SK-N-SH treated with all-trans-retinoic acid at 6 μM for 48 hours (cell line): ENCODE measurements at regions not wholly inside any gene's neighbourhood (a gene's known extent, or its start where the extent isn't known, plus 50 kb on each side); places are given as distances from the start of the nearest gene placed in this dataset.

Source experiments
- BACH2 ChIP-seq: fragments of 250-450 bp; sonication (Bioruptor Pico); IDR thresholded peaks from 2 replicates; pipeline ENCODE4 v1.9.0; 2021; ENCODE audit warnings: mild to moderate bottlenecking, borderline replicate concordance
- CREB5 ChIP-seq: fragments of 250-450 bp; sonication (Bioruptor Pico); IDR thresholded peaks from 2 replicates; pipeline ENCODE4 v1.5.1; 2020; ENCODE audit warnings: low read depth, mild to moderate bottlenecking, moderate library complexity
- ESRRG ChIP-seq: fragments of 250-450 bp; sonication (Bioruptor Pico); IDR thresholded peaks from 2 replicates; pipeline ENCODE4 v1.6.1; 2021; ENCODE audit warnings: mild to moderate bottlenecking
- PATZ1 ChIP-seq: fragments of 250-450 bp; sonication (Bioruptor Pico); IDR thresholded peaks from 2 replicates; pipeline ENCODE4 v1.8.0; 2020; ENCODE audit warnings: mild to moderate bottlenecking, moderate library complexity, borderline replicate concordance
- POU6F1 ChIP-seq: fragments of 250-450 bp; sonication (Bioruptor Pico); IDR thresholded peaks from 2 replicates; pipeline ENCODE4 v1.8.0; 2021; ENCODE audit warnings: low read depth, mild to moderate bottlenecking, moderate library complexity, borderline replicate concordance
- PPARA ChIP-seq: fragments of 250-450 bp; sonication (Bioruptor Pico); IDR thresholded peaks from 2 replicates; pipeline ENCODE4 v1.5.0; 2020; ENCODE audit warnings: mild to moderate bottlenecking, borderline replicate concordance
- RARB ChIP-seq: fragments of 250-450 bp; sonication (Bioruptor Pico); IDR thresholded peaks from 2 replicates; pipeline ENCODE4 v1.8.0; 2021; ENCODE audit warnings: mild to moderate bottlenecking, moderate library complexity
- TOX ChIP-seq: fragments of 250-450 bp; sonication (Bioruptor Pico); IDR thresholded peaks from 2 replicates; pipeline ENCODE4 v1.8.0; 2021; ENCODE audit warnings: mild to moderate bottlenecking, moderate library complexity, borderline replicate concordance
- TSHZ2 ChIP-seq: fragments of 250-450 bp; sonication (Bioruptor Pico); IDR thresholded peaks from 2 replicates; pipeline ENCODE4 v1.5.0; 2020; ENCODE audit warnings: mild to moderate bottlenecking, moderate library complexity
- ZFP3 ChIP-seq: fragments of 250-450 bp; sonication (Bioruptor Pico); IDR thresholded peaks from 2 replicates; pipeline ENCODE4 v1.5.0; 2020; ENCODE audit warnings: mild to moderate bottlenecking, moderate library complexity
- ZFP30 ChIP-seq: fragments of 450-650 bp; formaldehyde crosslinking; IDR thresholded peaks from 2 replicates; pipeline ENCODE4 v1.5.0; 2022; ENCODE audit warnings: mild to moderate bottlenecking, moderate library complexity

GRCh38 chr15:45943240-45943639, 308.4 kb downstream of the SQOR start:
- TF ChIP-seq RARB (no peak), CREB5 (no peak), BACH2 (CRISPR knock-in tag) (no peak), ZFP30 (CRISPR knock-in tag) (no peak), PPARA (CRISPR knock-in tag) (no peak), POU6F1 (no peak), TOX (CRISPR knock-in tag) (no peak), ESRRG (CRISPR knock-in tag) (no peak), PATZ1 (no peak), TSHZ2 (CRISPR knock-in tag) (no peak), ZFP3 (CRISPR knock-in tag) (no peak)
